IMR-90 (cell line): ENCODE measurements at regions not wholly inside any gene's neighbourhood (a gene's known extent, or its start where the extent isn't known, plus 50 kb on each side); places are given as distances from the start of the nearest gene placed in this dataset.

ENCODE experiments used
- ATAC-seq: fragments of 200-7000 bp; cut with Tn5 transposase; 2 replicates; pipeline ENCODE4 v1.9.1; 2020; ENCODE audit warnings: low read depth, mild to moderate bottlenecking, moderate library complexity
- BruUV-seq: library from RNA; stranded (reverse); fragments of 400-500 nt; replicated peaks from 2 replicates; lab custom pipeline; 2021; lab: Mats Ljungman, UMichigan
- CTCF ChIA-PET: fragments of 300-600 bp; formaldehyde crosslinking; extraction: SDS; loops from one replicate; lab custom pipeline; 2021; ENCODE audit warnings: antibody characterized with exemption; lab: Yijun Ruan, JAX
- POLR2A ChIA-PET: fragments of 300-600 bp; sonication (Branson Sonifier 250); formaldehyde crosslinking; loops from one replicate; lab custom pipeline; 2022; ENCODE audit warnings: antibody characterized with exemption; ENCODE audit not compliant: unreplicated experiment; lab: Charles Lee
- DNase-seq: peaks from one replicate; pipeline ENCODE4 v3.0.0; 2013
- H2AFZ ChIP-seq: replicated peaks from 2 replicates; pipeline ENCODE3; 2013; ENCODE audit warnings: low read length, mild to moderate bottlenecking; ENCODE audit not compliant: poor library complexity
- H2AK5ac ChIP-seq: 2 replicates; pipeline ENCODE4 v1.6.1; 2013; ENCODE audit warnings: low read depth, low read length, inconsistent platforms
- H2AK9ac ChIP-seq: replicated peaks from 2 replicates; pipeline ENCODE3; 2013; ENCODE audit warnings: mild to moderate bottlenecking, low read depth, low read length, moderate library complexity; ENCODE audit not compliant: poor library complexity
- H2BK120ac ChIP-seq: 2 replicates; pipeline ENCODE4 v1.6.1; 2013; ENCODE audit warnings: low read depth, low read length, inconsistent platforms
- H2BK15ac ChIP-seq: 3 replicates; pipeline ENCODE4 v1.6.1; 2013; ENCODE audit warnings: low read depth, low read length, inconsistent platforms
- H2BK20ac ChIP-seq: 2 replicates; pipeline ENCODE4 v1.6.1; 2013; ENCODE audit warnings: low read depth, mild to moderate bottlenecking, inconsistent platforms, low read length, moderate library complexity
- H2BK5ac ChIP-seq: 2 replicates; pipeline ENCODE4 v1.6.1; 2013; ENCODE audit warnings: mild to moderate bottlenecking, low read depth, low read length, inconsistent platforms; ENCODE audit not compliant: poor library complexity, severe bottlenecking
- H3K14ac ChIP-seq: replicated peaks from 2 replicates; pipeline ENCODE4 v1.6.1; 2013; ENCODE audit warnings: low read depth, low read length, inconsistent platforms
- H3K18ac ChIP-seq: 2 replicates; pipeline ENCODE4 v1.6.1; 2013; ENCODE audit warnings: low read depth, low read length, control low read depth
- H3K23ac ChIP-seq: 2 replicates; pipeline ENCODE4 v1.6.1; 2013; ENCODE audit warnings: low read depth, low read length, inconsistent platforms
- H3K27ac ChIP-seq: 2 replicates; pipeline ENCODE4 v1.5.1; 2013; ENCODE audit warnings: mild to moderate bottlenecking, control low read depth, low read length; ENCODE audit not compliant: insufficient read depth
- H3K27me3 ChIP-seq: 2 replicates; pipeline ENCODE4 v1.6.1; 2013; ENCODE audit warnings: low read length; ENCODE audit not compliant: control insufficient read depth, insufficient read depth
- H3K36me3 ChIP-seq: 2 replicates; pipeline ENCODE4 v1.6.1; 2013; ENCODE audit warnings: low read length, mixed read lengths; ENCODE audit not compliant: control insufficient read depth, insufficient read depth
- H3K4ac ChIP-seq: 2 replicates; pipeline ENCODE4 v1.6.1; 2013; ENCODE audit warnings: low read depth, low read length, inconsistent platforms
- H3K4me1 ChIP-seq: 2 replicates; pipeline ENCODE4 v1.6.1; 2013; ENCODE audit warnings: low read length, mixed read lengths; ENCODE audit not compliant: control insufficient read depth, insufficient read depth
- H3K4me2 ChIP-seq: 2 replicates; pipeline ENCODE4 v1.6.1; 2013; ENCODE audit warnings: low read depth, mild to moderate bottlenecking, control low read depth, low read length, moderate library complexity
- H3K4me3 ChIP-seq: 2 replicates; pipeline ENCODE4 v1.5.1; 2013; ENCODE audit warnings: low read depth, mild to moderate bottlenecking, control low read depth, low read length, moderate library complexity; ENCODE audit not compliant: insufficient read depth
- H3K56ac ChIP-seq: 2 replicates; pipeline ENCODE4 v1.6.1; 2013; ENCODE audit warnings: low read length, inconsistent platforms; ENCODE audit not compliant: insufficient read depth; ENCODE audit errors: extremely low read depth
- H3K79me1 ChIP-seq, 2 experiments: 2 replicates each; pipeline ENCODE4 v1.6.1; 2013; ENCODE audit warnings: low read length in 2 of 2, inconsistent platforms in 1 of 2, low read depth in 1 of 2
- H3K9ac ChIP-seq: 2 replicates; pipeline ENCODE4 v1.6.1; 2013; ENCODE audit warnings: low read depth, low read length, control low read depth
- H3K9me1 ChIP-seq: 2 replicates; pipeline ENCODE4 v1.6.1; 2013; ENCODE audit warnings: low read length, inconsistent platforms; ENCODE audit not compliant: insufficient read depth
- H3K9me3 ChIP-seq: 2 replicates; pipeline ENCODE4 v1.6.1; 2013; ENCODE audit warnings: low read length; ENCODE audit not compliant: control insufficient read depth, insufficient read depth
- H4K20me1 ChIP-seq: 2 replicates; pipeline ENCODE4 v1.6.1; 2013; ENCODE audit warnings: low read length, inconsistent platforms; ENCODE audit not compliant: insufficient read depth
- H4K5ac ChIP-seq: 2 replicates; pipeline ENCODE4 v1.6.1; 2013; ENCODE audit warnings: mild to moderate bottlenecking, low read depth, low read length, control low read depth
- H4K8ac ChIP-seq, 2 experiments: 2 replicates each; pipeline ENCODE4 v1.6.1; 2013; ENCODE audit warnings: low read depth in 2 of 2, low read length in 2 of 2, control low read depth in 1 of 2, inconsistent platforms in 1 of 2
- H4K91ac ChIP-seq: 2 replicates; pipeline ENCODE4 v1.6.1; 2013; ENCODE audit warnings: low read depth, low read length, inconsistent platforms; ENCODE audit not compliant: insufficient read depth
- CEBPB ChIP-seq: IDR thresholded peaks from 2 replicates; pipeline ENCODE4 v1.6.1; 2012; ENCODE audit warnings: low read depth, low read length, improper control_type of control experiment
- CHD1 ChIP-seq: IDR thresholded peaks from 2 replicates; pipeline ENCODE4 v1.6.1; 2012; ENCODE audit warnings: low read depth, low read length, improper control_type of control experiment
- FOS ChIP-seq: fragments of 150-350 bp; IDR thresholded peaks from 2 replicates; pipeline ENCODE4 v1.6.1; 2016; ENCODE audit warnings: low read depth, low read length
- MAZ ChIP-seq: IDR thresholded peaks from 2 replicates; pipeline ENCODE4 v1.6.1; 2012; ENCODE audit warnings: low read depth, mild to moderate bottlenecking, low read length, improper control_type of control experiment, moderate library complexity, borderline replicate concordance
- MXI1 ChIP-seq: IDR thresholded peaks from 2 replicates; pipeline ENCODE4 v1.6.1; 2012; ENCODE audit warnings: low read depth, mild to moderate bottlenecking, low read length, moderate library complexity, borderline replicate concordance
- NFE2L2 ChIP-seq: fragments of 150-350 bp; IDR thresholded peaks from 2 replicates; pipeline ENCODE4 v1.6.1; 2016; ENCODE audit warnings: low read depth, mild to moderate bottlenecking, low read length
- RAD21 ChIP-seq: IDR thresholded peaks from 2 replicates; pipeline ENCODE4 v1.6.1; 2012; ENCODE audit warnings: low read length, improper control_type of control experiment
- RCOR1 ChIP-seq: IDR thresholded peaks from 2 replicates; pipeline ENCODE4 v1.6.1; 2012; ENCODE audit warnings: mild to moderate bottlenecking, low read length, improper control_type of control experiment; ENCODE audit not compliant: insufficient replicate concordance
- SMC3 ChIP-seq: fragments of 150-350 bp; IDR thresholded peaks from 2 replicates; pipeline ENCODE4 v1.6.1; 2016; ENCODE audit warnings: low read depth, mild to moderate bottlenecking, antibody characterized with exemption, low read length, moderate library complexity
- WGBS, 2 experiments: methylation state at CpG; one replicate each; pipeline versions ENCODE4 v1.1.5 to v1.1.7; 2013; ENCODE audit warnings: missing lambda C conversion rate in 2 of 2; ENCODE audit not compliant: insufficient read length in 1 of 2; ENCODE audit errors: extremely low coverage in 2 of 2; 5-methylcytosine and 5-hydroxymethylcytosine counted together
- dilution Hi-C: fragments of 300-500 bp; cut with HindIII; formaldehyde crosslinking; loops from one replicate; pipeline ENCODE4 v1.14.3; 2018; ENCODE audit warnings: low sequenced_read_pairs; ENCODE audit not compliant: unreplicated experiment
- in situ Hi-C: fragments of 300-500 bp; cut with MboI; formaldehyde crosslinking; loops from 3 replicates; pipeline ENCODE4 v1.14.3; 2019; ENCODE audit warnings: low sequenced_read_pairs, inconsistent platforms, mixed read lengths
- intact Hi-C: fragments of 100-400 bp; cut with micrococcal nuclease; formaldehyde crosslinking; loops from 2 replicates; pipeline ENCODE4 v1.10.0; 2022
- TF ChIP-seq, protein P1 (sequence below): conservative IDR thresholded peaks from 2 replicates; pipeline ENCODE4 v1.5.1; 2012; ENCODE audit warnings: mild to moderate bottlenecking, low read depth, low read length, improper control_type of control experiment

DNA sequence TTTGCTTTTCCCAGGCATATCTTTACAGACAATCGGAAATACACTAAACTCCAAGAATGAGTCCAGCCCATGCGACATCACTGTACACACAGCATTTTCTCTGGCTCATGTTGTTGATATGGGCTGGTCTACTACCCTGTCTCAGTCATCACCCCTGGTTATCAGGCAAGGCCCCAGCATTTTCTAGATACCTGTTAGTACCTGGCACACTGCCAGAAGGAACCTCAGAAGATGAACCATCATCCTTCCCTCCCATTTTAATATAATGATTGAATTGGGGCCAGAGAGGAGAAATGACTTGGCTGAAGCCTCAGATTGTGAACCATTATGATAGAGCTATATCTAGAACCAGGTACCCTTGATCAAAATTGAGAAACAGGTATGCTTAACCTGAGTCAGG, 406.2 kb downstream of the CDH11 start:
- Histone ChIP-seq H3K4me3 (no peak overlapping the region), H2BK20ac (no peak overlapping the region), H3K4ac (no peak overlapping the region), H2AK9ac (no peak overlapping the region), H3K4me1 (no peaks in the 10 kb centered on the region), H3K9me3 (no peaks in the 10 kb centered on the region), H3K79me1 (no peaks in the 10 kb centered on the region), H4K20me1 (no peaks in the 10 kb centered on the region), H3K9me1 (no peaks in the 10 kb centered on the region), H2AFZ (no peak overlapping the region), H2BK15ac (no peak overlapping the region), H2BK120ac (no peak overlapping the region), H3K27ac (no peak overlapping the region), H3K4me2 (no peak overlapping the region), H2AK5ac (no peak overlapping the region), H2BK5ac (no peak overlapping the region), H4K5ac (no peak overlapping the region), H3K56ac (no peak overlapping the region), H3K36me3 (no peaks in the 10 kb centered on the region), H4K91ac (no peak overlapping the region), H3K18ac (no peak overlapping the region), H3K14ac (no peak overlapping the region), H4K8ac (no peak overlapping the region), H3K27me3 (no peaks in the 10 kb centered on the region), H3K23ac (no peak overlapping the region), H3K9ac (no peak overlapping the region)
- WGBS, 2 experiments = no CpG with 5 or more reads among the region's 2 CpGs
- no TSS peak for BruUV-seq
- no peak for ATAC-seq
- dilution Hi-C loops (no loop called here), intact Hi-C loops (no loop called here), in situ Hi-C loops (no loop called here)
- DNase-seq = no peak
- ChIA-PET CTCF (no interaction called here), POLR2A (no interaction called here)
- TF ChIP-seq RCOR1 = no peak
- no peak for TF ChIP-seq NFE2L2
- no peak for TF ChIP-seq CHD1
- TF ChIP-seq MXI1 = no peak
- no peak for TF ChIP-seq CEBPB
- no peak for TF ChIP-seq MAZ
- TF ChIP-seq RAD21 = no peak
- no peak for TF ChIP-seq FOS
- TF ChIP-seq, protein P1, sequence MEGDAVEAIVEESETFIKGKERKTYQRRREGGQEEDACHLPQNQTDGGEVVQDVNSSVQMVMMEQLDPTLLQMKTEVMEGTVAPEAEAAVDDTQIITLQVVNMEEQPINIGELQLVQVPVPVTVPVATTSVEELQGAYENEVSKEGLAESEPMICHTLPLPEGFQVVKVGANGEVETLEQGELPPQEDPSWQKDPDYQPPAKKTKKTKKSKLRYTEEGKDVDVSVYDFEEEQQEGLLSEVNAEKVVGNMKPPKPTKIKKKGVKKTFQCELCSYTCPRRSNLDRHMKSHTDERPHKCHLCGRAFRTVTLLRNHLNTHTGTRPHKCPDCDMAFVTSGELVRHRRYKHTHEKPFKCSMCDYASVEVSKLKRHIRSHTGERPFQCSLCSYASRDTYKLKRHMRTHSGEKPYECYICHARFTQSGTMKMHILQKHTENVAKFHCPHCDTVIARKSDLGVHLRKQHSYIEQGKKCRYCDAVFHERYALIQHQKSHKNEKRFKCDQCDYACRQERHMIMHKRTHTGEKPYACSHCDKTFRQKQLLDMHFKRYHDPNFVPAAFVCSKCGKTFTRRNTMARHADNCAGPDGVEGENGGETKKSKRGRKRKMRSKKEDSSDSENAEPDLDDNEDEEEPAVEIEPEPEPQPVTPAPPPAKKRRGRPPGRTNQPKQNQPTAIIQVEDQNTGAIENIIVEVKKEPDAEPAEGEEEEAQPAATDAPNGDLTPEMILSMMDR = no peak
- TF ChIP-seq SMC3 = no peak
